GM12891 (cell line): ENCODE measurements at regions not wholly inside any gene's neighbourhood (a gene's known extent, or its start where the extent isn't known, plus 50 kb on each side); places are given as distances from the start of the nearest gene placed in this dataset.
"Not testable (repeated sequence)": the region's sequence is repeated elsewhere in the genome, so short reads cannot be mapped to it uniquely, and the experiment has no call there.

Source experiments
- DNase-seq: peaks from one replicate; pipeline ENCODE4 v3.0.0; 2011; ENCODE audit warnings: low spot score; ENCODE audit not compliant: insufficient read length
- FAIRE-seq: peaks from 2 replicates; lab custom pipeline; 2011; peaks lifted over from hg19 to GRCh38; lab: Jason Lieb, UNC
- PAX5 ChIP-seq: IDR thresholded peaks from 2 replicates; pipeline ENCODE4 v1.6.1; 2011; ENCODE audit warnings: low read length, moderate library complexity, mild to moderate bottlenecking; ENCODE audit not compliant: insufficient read depth, severe bottlenecking
- POLR2A ChIP-seq: IDR thresholded peaks from 2 replicates; pipeline ENCODE4 v1.6.1; 2011; ENCODE audit warnings: low read depth, low read length, control low read depth
- POLR2AphosphoS5 ChIP-seq: IDR thresholded peaks from 2 replicates; pipeline ENCODE4 v1.6.1; 2011; ENCODE audit warnings: low read depth, low read length, control low read depth
- POU2F2 ChIP-seq: IDR thresholded peaks from 2 replicates; pipeline ENCODE4 v1.6.1; 2011; ENCODE audit warnings: low read depth, mild to moderate bottlenecking, control low read depth, low read length, moderate library complexity
- SPI1 ChIP-seq: IDR thresholded peaks from 2 replicates; pipeline ENCODE4 v1.6.1; 2011; ENCODE audit warnings: low read depth, low read length, control low read depth
- TAF1 ChIP-seq: IDR thresholded peaks from 2 replicates; pipeline ENCODE4 v1.6.1; 2011; ENCODE audit warnings: low read depth, low read length, control low read depth

GRCh38 chr9:100639854-100640253 lies 62.0 kb downstream of the CAVIN4 start:
- FAIRE-seq (no peak), DNase-seq (no peak)
- TF ChIP-seq PAX5 (no peak), POU2F2 (no peak)

- FAIRE-seq (no peak), DNase-seq (no peak)
- TF ChIP-seq POLR2AphosphoS5 (no peak), TAF1 (no peak), SPI1 (no peak), PAX5 (no peak), POU2F2 (no peak), POLR2A (no peak)
Measured at GRCh38 chr9:100640447-100641050, 62.7 kb downstream of the CAVIN4 start.

- FAIRE-seq (no peak), DNase-seq (no peak)
- TF ChIP-seq POLR2AphosphoS5 (no peak), POU2F2 (no peak), PAX5 (no peak), POLR2A (no peak), SPI1 (no peak), TAF1 (no peak)
Measured at GRCh38 chr9:100641166-100641565, 63.3 kb downstream of the CAVIN4 start.

GRCh38 chr9:100652850-100653249 lies 75.0 kb downstream of the CAVIN4 start:
- TF ChIP-seq POLR2A (no peak), POU2F2 (no peak), SPI1 (no peak)
- DNase-seq (no peak), FAIRE-seq (no peak)

- TF ChIP-seq POLR2A (no peak), POLR2AphosphoS5 (no peak), TAF1 (no peak), PAX5 (no peak), POU2F2 (no peak), SPI1 (no peak)
- DNase-seq: no peak
- no peak for FAIRE-seq
Measured at GRCh38 chr9:100653643-100654334, 75.9 kb downstream of the CAVIN4 start.

- DNase-seq, FAIRE-seq: not testable (repeated sequence)
Measured at GRCh38 chr9:100656851-100657250, 79.0 kb downstream of the CAVIN4 start.

- FAIRE-seq: no peak
- TF ChIP-seq SPI1: no peak
- TF ChIP-seq PAX5: no peak
- no peak for TF ChIP-seq POLR2A
- TF ChIP-seq TAF1: no peak
- TF ChIP-seq POU2F2: no peak
- no peak for TF ChIP-seq POLR2AphosphoS5
- no peak for DNase-seq
Measured at GRCh38 chr9:100661668-100662067, 83.8 kb downstream of the CAVIN4 start.

GRCh38 chr9:100662122-100662521 lies 84.2 kb downstream of the CAVIN4 start:
- TF ChIP-seq PAX5: no peak
- TF ChIP-seq TAF1: no peak
- no peak for TF ChIP-seq POLR2A
- no peak for TF ChIP-seq POLR2AphosphoS5
- no peak for TF ChIP-seq SPI1
- no peak for TF ChIP-seq POU2F2
- FAIRE-seq (no peak), DNase-seq (no peak)

GRCh38 chr9:100667448-100667847 lies 89.6 kb downstream of the CAVIN4 start:
- no peak for FAIRE-seq
- no peak for TF ChIP-seq POLR2A
- no peak for TF ChIP-seq TAF1
- no peak for TF ChIP-seq POU2F2
- TF ChIP-seq POLR2AphosphoS5: no peak
- no peak for TF ChIP-seq PAX5
- no peak for TF ChIP-seq SPI1
- DNase-seq: no peak

- DNase-seq: no peak
- TF ChIP-seq PAX5: no peak
- TF ChIP-seq POLR2AphosphoS5: no peak
- TF ChIP-seq POLR2A: no peak
- no peak for TF ChIP-seq SPI1
- TF ChIP-seq TAF1: no peak
- no peak for TF ChIP-seq POU2F2
- FAIRE-seq: no peak
Measured at GRCh38 chr9:100668024-100668423, 90.1 kb downstream of the CAVIN4 start.

GRCh38 chr9:100669968-100670367 lies 92.1 kb downstream of the CAVIN4 start:
- FAIRE-seq: no peak
- TF ChIP-seq PAX5 (no peak), SPI1 (no peak), TAF1 (no peak), POLR2A (no peak), POU2F2 (no peak), POLR2AphosphoS5 (no peak)
- no peak for DNase-seq
